A673 (cell line): ENCODE measurements at regions not wholly inside any gene's neighbourhood (a gene's known extent, or its start where the extent isn't known, plus 50 kb on each side); places are given as distances from the start of the nearest gene placed in this dataset.

Experiments used
- CTCF ChIP-seq: fragments of 300-800, 200-600 bp; sonication (generic); conservative IDR thresholded peaks from 2 replicates; pipeline ENCODE4 v1.5.1; 2017; ENCODE audit warnings: low read depth, mild to moderate bottlenecking, antibody characterized with exemption, low read length, moderate library complexity, mixed read lengths
- EZH2 ChIP-seq: fragments of 200-600 bp; sonication (generic); IDR thresholded peaks from 2 replicates; pipeline ENCODE4 v1.6.1; 2017; ENCODE audit warnings: borderline replicate concordance, low read depth, mild to moderate bottlenecking, mixed read lengths, antibody characterized with exemption, low read length; ENCODE audit not compliant: poor library complexity, severe bottlenecking

- TF ChIP-seq CTCF = no peak
- TF ChIP-seq EZH2 = no peak
These were observed 766.9 kb upstream of the ADAMTS16 start for GRCh38 chr5:4373051-4373820.
